Natural killer cell (primary cell): ENCODE measurements at regions not wholly inside any gene's neighbourhood (a gene's known extent, or its start where the extent isn't known, plus 50 kb on each side); places are given as distances from the start of the nearest gene placed in this dataset.
A peak's percentile ranks its signal among the peaks of the same experiment; 100 is the strongest.
"Not testable (repeated sequence)": the region's sequence is repeated elsewhere in the genome, so short reads cannot be mapped to it uniquely, and the experiment has no call there.

Source experiments
- ATAC-seq, 3 donors: fragments of 150-1000 bp in 2 of 3; fragments of 200-7000 bp in 1 of 3; cut with Tn5 transposase; 1 replicate in 1 of 3; 2 replicates in 2 of 3; pipeline ENCODE4 v1.10.0; 2021; ENCODE audit warnings: mild to moderate bottlenecking in 2 of 3, moderate library complexity in 2 of 3
- DNase-seq, 2 donors: peaks; one replicate each; pipeline versions ENCODE4 v3.0.0 to v3.0.0-alpha.2; 2013 to 2021; ENCODE audit warnings: mixed read lengths in 1 of 2
- H3K27ac ChIP-seq: one replicate; pipeline ENCODE4 v1.5.1; 2013; ENCODE audit warnings: mild to moderate bottlenecking, low read length
- H3K27me3 ChIP-seq: one replicate; pipeline ENCODE4 v1.6.1; 2013; ENCODE audit warnings: low read length; ENCODE audit not compliant: control insufficient read depth, insufficient read depth
- H3K36me3 ChIP-seq: one replicate; pipeline ENCODE4 v1.6.1; 2013; ENCODE audit warnings: low read length; ENCODE audit not compliant: control insufficient read depth, insufficient read depth
- H3K4me1 ChIP-seq: one replicate; pipeline ENCODE4 v1.6.1; 2013; ENCODE audit warnings: low read length; ENCODE audit not compliant: control insufficient read depth, insufficient read depth
- H3K4me3 ChIP-seq: one replicate; pipeline ENCODE4 v1.5.1; 2013; ENCODE audit warnings: low read length
- H3K9me3 ChIP-seq: one replicate; pipeline ENCODE4 v1.6.1; 2013; ENCODE audit warnings: low read length; ENCODE audit not compliant: control insufficient read depth, insufficient read depth
- H3K27ac Mint-ChIP-seq, 2 donors: one replicate each; pipeline ENCODE4 v1.8.0; 2022; ENCODE audit warnings: mild to moderate bottlenecking in 2 of 2, mixed read lengths in 2 of 2, moderate library complexity in 1 of 2
- H3K27me3 Mint-ChIP-seq, 2 donors: one replicate each; pipeline ENCODE4 v1.8.0; 2022; ENCODE audit warnings: low read depth in 2 of 2, mixed read lengths in 2 of 2
- H3K36me3 Mint-ChIP-seq: one replicate; pipeline ENCODE4 v1.8.0; 2022; ENCODE audit warnings: mixed read lengths
- H3K4me1 Mint-ChIP-seq, 2 donors: one replicate each; pipeline ENCODE4 v1.8.0; 2022; ENCODE audit warnings: mixed read lengths in 2 of 2
- H3K4me3 Mint-ChIP-seq: one replicate; pipeline ENCODE4 v1.8.0; 2022; ENCODE audit warnings: mild to moderate bottlenecking, moderate library complexity, mixed read lengths
- H3K9me3 Mint-ChIP-seq, 2 donors: one replicate each; pipeline ENCODE4 v1.8.0; 2022; ENCODE audit warnings: mixed read lengths in 2 of 2
- WGBS: methylation state at CpG from one replicate; pipeline ENCODE4 v1.1.7; 2013; ENCODE audit warnings: missing lambda C conversion rate; ENCODE audit not compliant: insufficient coverage; 5-methylcytosine and 5-hydroxymethylcytosine counted together
- intact Hi-C: fragments of 100-400 bp; cut with micrococcal nuclease; formaldehyde crosslinking; loops from one replicate; pipeline ENCODE4 v1.14.2; 2022
- TF ChIP-seq, protein P1 (sequence below): fragments of 200-600 bp; IDR thresholded peaks from one replicate; pipeline ENCODE4 v1.8.0; 2022; ENCODE audit warnings: antibody characterized with exemption

DNA sequence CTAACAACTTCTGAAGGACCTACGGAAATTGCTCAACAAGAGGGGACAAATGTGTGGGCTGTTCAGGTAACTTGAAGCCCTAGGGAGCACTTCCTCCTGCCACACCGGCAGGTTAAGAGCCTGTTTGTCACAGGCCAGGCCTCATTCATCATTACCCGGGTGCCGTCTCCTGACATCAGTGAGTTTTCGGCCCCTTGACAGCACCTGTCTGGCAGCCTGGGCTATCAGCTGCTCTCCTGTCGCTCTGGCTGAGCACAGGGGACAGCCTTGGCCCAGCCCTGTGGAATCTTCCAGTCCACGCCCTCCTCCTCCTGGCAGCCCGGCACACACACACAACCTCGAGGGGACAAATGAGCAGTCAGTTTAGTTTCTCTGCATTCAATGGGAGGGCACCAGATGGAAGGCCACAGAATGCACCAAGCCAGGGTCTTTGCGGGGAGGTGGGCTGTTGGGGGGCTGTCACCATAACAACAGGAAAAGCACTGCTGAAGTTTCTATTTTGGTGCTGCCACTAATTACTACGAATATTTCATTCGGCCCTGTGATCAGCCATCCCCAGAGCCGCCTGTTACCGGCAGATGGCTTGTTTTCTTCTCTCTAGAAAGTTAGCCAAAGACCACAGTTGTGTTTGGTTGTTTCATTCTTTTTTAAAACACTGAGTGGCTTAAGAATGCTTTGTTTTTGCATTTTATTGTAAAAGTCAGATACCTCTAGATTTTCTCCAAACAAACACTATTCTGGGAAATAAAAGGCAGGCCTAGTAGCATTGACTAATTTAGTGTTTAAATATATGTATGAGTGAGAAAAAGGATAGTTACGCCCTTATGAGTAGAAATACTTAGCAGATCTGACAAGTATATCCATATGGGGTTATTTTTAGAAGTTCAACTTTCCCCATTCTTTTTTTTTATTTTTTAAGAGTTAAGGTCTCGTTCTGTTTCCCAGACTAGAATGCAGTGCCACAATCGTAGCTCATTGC, 189.9 kb upstream of the NDUFV2 start:
- Mint-ChIP-seq H3K4me3 (no peak overlapping the region), H3K27me3 (peaks cover 0 to 2% of the 10 kb centered on the region in 2 donors), H3K4me1 (no peaks in the 10 kb centered on the region), H3K36me3 (no peaks in the 10 kb centered on the region), H3K27ac (no peak overlapping the region), H3K9me3 (peaks cover 2 to 9% of the 10 kb centered on the region in 2 donors)
- H3K4me1 ChIP-seq = no peaks in the 10 kb centered on the region
- intact Hi-C loops = no loop called here
- no peak overlapping the region for H3K4me3 ChIP-seq
- ATAC-seq = no peak
- 73% methylated on average over 16 of the region's 17 CpGs for WGBS
- H3K27me3 ChIP-seq = no peaks in the 10 kb centered on the region
- TF ChIP-seq, protein P1, sequence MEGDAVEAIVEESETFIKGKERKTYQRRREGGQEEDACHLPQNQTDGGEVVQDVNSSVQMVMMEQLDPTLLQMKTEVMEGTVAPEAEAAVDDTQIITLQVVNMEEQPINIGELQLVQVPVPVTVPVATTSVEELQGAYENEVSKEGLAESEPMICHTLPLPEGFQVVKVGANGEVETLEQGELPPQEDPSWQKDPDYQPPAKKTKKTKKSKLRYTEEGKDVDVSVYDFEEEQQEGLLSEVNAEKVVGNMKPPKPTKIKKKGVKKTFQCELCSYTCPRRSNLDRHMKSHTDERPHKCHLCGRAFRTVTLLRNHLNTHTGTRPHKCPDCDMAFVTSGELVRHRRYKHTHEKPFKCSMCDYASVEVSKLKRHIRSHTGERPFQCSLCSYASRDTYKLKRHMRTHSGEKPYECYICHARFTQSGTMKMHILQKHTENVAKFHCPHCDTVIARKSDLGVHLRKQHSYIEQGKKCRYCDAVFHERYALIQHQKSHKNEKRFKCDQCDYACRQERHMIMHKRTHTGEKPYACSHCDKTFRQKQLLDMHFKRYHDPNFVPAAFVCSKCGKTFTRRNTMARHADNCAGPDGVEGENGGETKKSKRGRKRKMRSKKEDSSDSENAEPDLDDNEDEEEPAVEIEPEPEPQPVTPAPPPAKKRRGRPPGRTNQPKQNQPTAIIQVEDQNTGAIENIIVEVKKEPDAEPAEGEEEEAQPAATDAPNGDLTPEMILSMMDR = no peak
- no peak for DNase-seq
- no peaks in the 10 kb centered on the region for H3K9me3 ChIP-seq
- peak overlapping the region; percentile 71 for H3K27ac ChIP-seq
- H3K36me3 ChIP-seq = no peaks in the 10 kb centered on the region

DNA sequence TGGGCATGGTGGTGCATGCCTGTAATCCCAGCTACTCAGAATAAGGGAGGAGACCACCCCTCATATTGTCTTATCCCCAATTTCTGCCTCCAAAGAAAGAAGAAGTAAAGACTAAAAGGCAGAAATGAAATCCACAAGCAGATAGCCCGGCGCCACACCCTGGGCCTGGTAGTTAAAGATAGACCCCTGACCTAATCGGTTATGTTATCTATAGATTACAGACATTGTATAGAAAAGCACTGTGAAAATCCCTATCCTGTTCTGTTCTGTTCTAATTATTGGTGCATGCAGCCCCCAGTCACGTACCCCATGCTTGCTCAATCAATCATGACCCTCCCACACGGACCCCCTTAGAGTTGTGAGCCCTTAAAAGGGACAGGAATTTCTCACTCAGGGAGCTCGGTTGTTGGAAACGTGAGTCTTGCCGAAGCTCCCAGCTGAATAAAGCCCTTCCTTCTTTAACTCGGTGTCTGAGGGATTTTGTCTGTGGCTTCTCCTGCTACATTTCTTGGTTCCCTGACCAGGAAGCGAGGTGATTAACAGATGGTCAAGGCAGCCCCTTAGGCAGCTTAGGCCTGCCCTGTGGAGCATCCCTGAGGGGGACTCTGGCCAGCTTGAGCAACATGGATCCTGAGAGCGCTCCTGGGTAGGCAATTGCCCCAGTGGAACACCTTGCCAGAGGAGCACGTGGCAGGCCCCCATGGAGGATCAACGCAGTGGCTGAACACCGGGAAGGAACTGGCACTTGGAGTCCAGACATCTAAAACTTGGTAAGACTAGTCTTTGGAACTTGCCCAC, 188.7 kb upstream of the NDUFV2 start:
- intact Hi-C loops, H3K9me3 Mint-ChIP-seq, H3K27ac Mint-ChIP-seq, H3K4me3 ChIP-seq, H3K4me3 Mint-ChIP-seq, H3K9me3 ChIP-seq, ATAC-seq, H3K4me1 Mint-ChIP-seq, H3K4me1 ChIP-seq, H3K27me3 Mint-ChIP-seq, H3K36me3 Mint-ChIP-seq, DNase-seq, H3K27me3 ChIP-seq, H3K36me3 ChIP-seq: not testable (repeated sequence)
- peak overlapping the region; percentile 71 for H3K27ac ChIP-seq
- 86% methylated on average over 14 of the region's 14 CpGs for WGBS

- H3K4me3 Mint-ChIP-seq, H3K36me3 ChIP-seq, ATAC-seq, H3K9me3 ChIP-seq, H3K4me1 Mint-ChIP-seq, H3K27me3 Mint-ChIP-seq, DNase-seq, H3K4me1 ChIP-seq, H3K9me3 Mint-ChIP-seq, H3K27ac Mint-ChIP-seq, H3K27ac ChIP-seq, intact Hi-C loops, H3K4me3 ChIP-seq, H3K36me3 Mint-ChIP-seq, H3K27me3 ChIP-seq: not testable (repeated sequence)
- 100% methylated on average over 3 of the region's 4 CpGs for WGBS
These were observed 187.9 kb upstream of the NDUFV2 start for GRCh38 chr18:8914404-8915264.

- intact Hi-C loops, H3K4me1 ChIP-seq, H3K36me3 ChIP-seq, H3K27ac Mint-ChIP-seq, H3K9me3 ChIP-seq, DNase-seq, H3K27me3 ChIP-seq, H3K4me1 Mint-ChIP-seq, H3K36me3 Mint-ChIP-seq, H3K27ac ChIP-seq, ATAC-seq, H3K4me3 ChIP-seq, H3K27me3 Mint-ChIP-seq, H3K9me3 Mint-ChIP-seq, H3K4me3 Mint-ChIP-seq: not testable (repeated sequence)
- WGBS = 93% methylated on average over 7 of the region's 7 CpGs
These were observed 181.4 kb upstream of the NDUFV2 start for GRCh38 chr18:8920856-8921787.
